HG03280 (cell line): ENCODE measurements at regions not wholly inside any gene's neighbourhood (a gene's known extent, or its start where the extent isn't known, plus 50 kb on each side); places are given as distances from the start of the nearest gene placed in this dataset.
A peak's percentile ranks its signal among the peaks of the same experiment; 100 is the strongest.

ENCODE experiments used
- ATAC-seq: cut with Tn5 transposase; IDR thresholded peaks from one replicate; pipeline ENCODE4 v1.9.1; 2021; ENCODE audit warnings: mild to moderate bottlenecking, moderate library complexity; ENCODE audit not compliant: unreplicated experiment

DNA sequence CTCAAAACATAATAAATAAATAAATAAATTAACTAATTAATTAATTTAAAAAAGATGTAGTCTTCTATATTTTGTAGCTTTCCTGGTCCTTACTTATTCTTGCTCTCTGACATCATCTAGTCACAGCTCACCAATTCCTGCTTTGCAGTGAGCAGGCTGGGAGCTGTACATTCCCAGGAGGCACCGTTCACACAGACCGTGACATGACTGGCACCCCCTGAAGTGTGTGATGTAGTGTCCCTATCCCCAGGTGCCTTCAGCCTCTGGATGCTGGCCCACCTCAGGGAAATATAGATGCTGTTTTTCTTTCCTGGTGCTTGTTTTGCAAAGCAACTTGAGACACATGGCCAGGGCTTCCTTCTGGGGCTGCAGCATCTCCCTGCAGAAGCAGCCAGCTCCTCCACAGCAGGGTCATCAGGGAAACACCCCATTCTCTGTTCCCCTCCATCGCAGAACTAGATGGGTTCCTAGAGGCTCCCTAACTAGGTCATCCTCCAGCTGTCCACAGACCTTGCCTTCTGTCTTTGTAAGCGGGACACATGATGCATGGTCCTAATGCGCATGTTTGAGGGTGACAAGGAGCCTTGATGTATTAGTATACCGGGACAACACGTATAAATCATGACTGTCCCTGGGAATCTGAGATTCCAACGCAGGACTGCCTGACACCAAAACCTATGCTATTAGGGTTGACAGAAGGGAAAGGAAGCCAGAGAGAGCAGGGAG lies 76.4 kb downstream of the RHOB start:
- ATAC-seq: no peak

DNA sequence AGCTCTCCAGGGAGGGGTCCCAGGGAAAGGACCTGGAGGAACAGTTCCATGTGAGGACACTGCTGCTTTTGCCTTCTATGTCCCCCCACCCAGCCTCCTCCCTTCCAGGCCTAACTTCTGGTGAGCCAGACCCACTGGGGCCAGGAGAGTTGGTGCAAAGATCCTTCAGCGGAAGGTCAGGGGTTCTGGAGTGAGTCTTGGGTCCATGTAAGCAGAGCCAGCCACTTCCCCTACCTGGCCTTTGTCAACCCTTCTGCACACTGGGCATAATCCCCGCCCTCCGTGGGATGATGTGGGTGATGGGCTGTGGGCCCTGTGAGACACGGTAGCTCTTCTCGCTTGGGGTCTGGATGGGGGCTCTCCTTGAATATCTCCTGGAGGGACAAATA lies 76.9 kb downstream of the RHOB start:
- ATAC-seq: no peak

- ATAC-seq: peak; percentile 65
These were observed 77.7 kb downstream of the RHOB start for GRCh38 chr2:20524412-20525040.

DNA sequence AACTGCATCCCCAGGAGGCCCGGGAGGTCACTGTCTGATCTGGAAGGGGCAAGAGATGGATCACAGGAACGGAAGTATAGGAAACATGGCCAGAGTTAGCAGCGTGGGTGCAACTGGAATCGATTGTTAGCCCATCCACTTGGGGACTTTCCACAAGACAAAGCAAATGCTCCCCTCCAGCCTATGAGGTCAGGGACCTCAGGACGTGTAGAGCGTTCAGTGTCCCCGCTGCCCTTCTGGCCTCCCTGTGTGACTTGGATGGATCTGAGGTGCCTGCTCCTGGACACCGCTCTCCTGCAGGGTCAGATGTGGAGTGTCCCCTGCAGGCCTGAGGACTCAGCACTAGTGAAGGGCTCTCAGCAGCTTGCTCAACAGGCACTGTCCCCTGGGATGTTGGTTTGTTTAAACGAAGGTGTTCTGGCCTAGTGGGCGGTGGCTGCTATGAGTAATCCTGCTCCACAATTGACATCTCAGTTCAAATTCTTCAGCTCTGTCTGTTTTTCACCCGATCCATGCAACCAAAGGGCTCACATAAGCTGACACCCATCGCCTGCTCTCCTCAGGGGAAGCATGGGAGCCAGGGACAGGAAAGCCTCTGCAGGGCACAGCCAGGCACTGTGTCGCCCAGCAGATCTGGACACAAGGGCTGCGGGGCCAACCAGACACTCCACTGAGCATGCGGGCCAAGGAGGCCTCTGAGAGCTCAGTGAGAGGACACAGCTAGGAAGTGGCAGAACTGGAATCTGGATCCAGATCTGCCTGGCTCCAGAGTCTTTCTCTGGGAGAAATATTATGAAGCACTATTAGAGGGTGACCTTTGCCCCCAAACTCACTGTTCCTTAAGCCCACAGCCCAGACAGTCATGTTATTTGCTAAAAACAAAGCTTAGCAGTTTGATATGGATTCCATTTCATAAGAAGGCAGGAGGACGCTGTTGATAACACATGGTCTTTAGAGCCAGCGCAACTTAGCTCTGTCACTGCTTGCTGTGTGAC lies 78.5 kb downstream of the RHOB start:
- ATAC-seq: peak; percentile 93

DNA sequence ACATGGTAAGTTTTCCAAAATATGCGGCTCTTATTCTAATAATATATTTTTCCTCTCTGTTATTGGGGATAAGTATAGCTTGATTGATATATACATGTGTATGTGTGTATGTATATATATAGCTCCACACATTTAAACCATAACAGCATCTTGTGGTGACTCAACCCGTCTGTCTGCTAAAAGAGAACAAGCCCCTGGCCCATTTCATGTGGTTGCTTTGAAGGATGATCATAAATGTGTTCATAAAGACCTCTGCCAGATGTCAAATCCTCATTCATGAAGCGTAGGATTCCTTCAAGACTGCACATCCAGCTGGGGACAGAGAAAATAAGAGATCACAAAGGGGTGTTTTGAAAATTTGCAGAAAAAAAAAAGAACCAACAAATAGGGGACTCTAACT lies 79.3 kb downstream of the RHOB start:
- ATAC-seq: no peak

DNA sequence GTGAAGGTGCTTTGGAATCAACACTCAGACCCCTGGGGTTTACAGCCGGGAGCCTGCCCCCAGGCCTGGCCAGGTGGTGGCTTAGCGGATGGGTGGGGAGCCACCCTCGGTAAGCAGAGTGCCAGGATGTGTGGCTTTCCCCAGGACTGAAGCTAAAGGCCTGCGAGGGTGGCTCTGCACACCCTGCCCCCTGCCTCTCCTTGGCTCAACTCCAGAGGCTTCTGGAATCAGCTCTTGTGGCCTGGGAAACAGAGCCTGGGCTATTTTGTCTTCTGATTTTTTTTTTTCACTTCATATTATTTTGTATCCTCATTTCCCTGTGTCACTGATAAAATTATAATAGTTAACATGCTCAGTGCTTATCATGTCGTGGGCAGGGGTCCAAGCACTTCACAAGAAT lies 79.8 kb downstream of the RHOB start:
- ATAC-seq: no peak

GRCh38 chr2:20528713-20529112 lies 81.8 kb downstream of the RHOB start:
- ATAC-seq: no peak

GRCh38 chr2:20530520-20530919 lies 83.6 kb downstream of the RHOB start:
- ATAC-seq: no peak

- ATAC-seq: no peak
These were observed 84.9 kb downstream of the RHOB start for GRCh38 chr2:20531633-20532262.

GRCh38 chr2:20532634-20533437 lies 86.0 kb downstream of the RHOB start:
- no peak for ATAC-seq

DNA sequence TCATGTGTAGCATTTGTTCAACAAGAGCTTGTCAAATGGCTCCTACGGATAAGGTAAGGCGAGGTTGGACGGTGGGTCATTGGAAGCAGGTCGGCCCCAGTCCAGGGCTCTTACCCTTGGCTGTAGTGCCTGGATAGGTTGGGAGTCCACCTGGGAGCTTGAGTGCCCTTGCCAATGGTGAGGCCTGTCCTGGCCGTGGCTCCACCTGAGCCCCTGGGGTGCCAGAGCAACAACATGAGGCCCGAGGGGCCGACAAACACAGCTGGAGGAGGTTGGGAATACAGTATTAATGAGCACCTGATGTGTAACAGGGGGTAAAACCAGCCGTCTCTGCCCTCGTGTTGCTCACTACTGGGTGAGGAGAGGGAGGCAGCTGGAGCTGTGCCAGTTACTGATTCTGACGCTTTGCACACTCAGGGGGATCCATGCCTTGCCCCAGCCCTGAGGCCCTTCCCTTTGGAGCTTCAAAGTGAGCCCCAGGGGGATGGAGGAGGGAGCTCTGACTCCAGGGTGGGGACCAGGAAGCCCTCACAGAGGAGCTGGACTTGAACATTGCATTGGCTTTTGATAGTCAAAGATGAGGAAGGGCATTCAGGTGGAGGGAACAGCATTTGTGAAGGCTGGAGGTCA lies 87.2 kb downstream of the RHOB start:
- no peak for ATAC-seq

DNA sequence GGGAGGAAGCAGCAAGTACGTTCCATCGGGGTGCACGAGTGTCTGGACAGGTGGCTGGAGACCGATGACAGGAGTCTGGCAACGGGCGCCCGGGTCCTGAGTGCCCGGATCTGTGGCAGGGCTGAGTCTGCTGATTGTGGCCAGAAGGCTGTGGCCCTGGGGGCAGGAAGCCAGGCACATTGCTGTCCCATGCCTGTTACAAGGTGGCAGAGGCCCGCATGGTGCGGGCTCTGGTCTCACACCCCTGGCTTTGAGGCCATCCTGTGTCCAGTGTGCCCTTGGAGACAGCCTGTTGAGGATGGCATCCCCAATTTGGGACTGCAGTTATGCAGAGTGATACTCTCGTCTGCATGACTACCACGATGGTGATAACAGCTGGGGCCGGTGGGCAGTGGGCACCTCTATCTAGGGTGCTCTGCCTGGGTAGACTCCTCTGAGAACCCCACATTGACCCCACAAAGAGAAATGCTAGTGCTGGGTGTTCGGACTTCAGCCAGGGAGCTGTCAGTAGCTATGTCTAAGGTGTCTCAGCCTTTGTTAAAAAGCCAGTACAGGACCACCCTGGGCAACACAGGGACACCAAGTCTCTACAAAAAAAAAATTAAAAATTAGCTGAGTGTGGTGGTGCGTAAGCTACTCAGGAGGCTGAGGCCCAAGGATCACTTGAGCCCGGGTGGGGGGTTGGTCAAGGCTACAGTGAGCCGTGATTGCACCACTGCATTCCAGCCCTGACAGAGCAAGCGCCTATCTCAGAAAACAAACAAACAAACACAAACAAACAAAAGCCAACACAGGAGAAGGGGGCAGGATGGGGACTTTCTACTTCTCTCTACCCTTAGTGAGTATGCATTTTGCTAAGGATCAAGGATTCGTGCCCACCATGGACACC lies 88.3 kb downstream of the RHOB start:
- no peak for ATAC-seq

DNA sequence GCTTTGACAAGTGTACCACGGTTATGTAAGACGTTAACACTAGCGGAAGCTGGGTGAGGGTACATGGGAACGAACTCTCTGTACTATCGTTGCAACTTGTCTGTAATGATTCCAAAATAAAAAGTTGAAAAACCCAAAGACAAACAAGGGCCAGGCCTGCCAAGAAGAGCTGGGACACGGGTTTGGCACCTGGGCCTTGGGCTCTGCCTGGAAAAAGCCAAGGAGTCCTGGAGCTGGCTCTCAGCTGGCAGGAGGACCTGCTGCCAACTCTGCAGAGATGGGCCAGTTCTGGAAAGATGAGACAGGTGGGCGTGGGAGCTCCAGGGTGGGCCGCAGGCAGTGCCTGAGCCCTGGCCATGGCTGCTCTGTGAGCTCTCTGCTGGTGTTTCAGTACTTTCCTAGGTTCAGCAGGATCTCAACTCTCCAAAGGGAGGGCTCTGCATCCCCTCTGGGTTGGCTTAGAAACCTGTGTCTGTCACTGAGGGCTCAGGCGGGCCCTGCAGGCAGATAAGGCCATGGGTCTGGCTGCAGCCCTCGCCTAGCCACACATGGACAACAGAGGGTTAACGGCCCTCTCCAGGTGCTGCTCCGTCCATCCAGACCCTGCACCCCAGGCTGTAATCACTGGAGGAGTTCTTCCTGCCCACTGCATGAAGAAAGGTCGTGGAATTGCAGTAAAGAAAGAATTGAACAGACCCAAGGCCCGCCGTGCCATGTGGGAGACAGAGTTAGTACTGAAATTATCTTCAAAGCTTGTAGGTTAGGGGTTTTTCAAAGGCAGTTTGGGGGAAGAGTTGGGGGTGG lies 89.9 kb downstream of the RHOB start:
- ATAC-seq: no peak

DNA sequence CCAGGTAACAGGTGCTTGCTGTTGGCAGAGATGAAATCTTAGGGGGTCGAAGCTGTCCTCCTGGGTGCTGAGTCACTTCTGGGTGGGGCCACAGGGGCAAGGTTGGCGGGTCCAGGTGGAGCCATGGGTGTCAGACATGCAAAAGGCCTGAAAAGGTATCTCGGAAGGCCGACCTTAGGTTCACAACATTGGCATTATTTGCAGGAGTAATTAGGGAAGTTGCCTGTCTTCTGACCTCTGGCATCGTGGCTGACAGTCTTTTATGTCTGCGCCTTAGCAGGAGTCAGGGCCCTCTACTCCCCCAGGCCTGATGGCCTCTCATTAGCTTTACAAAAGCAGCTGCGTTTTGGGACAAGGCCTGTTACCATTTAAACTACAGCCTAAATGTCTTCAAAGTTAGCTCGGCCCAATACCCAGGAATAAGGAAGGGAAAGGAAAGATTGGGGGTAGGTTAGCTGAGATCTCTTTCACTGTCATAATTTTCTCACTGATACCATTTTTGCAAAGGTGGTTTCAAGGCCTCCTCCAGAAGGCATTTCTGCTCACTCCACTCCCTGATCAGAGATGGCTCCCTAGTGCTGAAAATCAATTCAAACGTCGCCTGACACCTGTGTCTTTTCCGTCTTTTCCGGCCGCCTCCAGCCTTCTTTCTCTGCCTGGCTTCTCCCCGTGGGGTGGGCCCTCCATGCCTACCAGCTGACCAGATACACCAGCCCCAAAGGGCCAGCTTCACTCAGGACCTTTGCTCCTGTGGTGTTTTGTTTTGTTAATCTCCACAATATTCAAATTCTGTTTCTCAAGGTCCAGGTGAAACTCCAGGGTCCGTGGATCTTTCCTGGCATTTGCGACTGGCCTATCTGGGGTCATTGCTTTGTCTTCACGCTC lies 90.8 kb downstream of the RHOB start:
- ATAC-seq: no peak

DNA sequence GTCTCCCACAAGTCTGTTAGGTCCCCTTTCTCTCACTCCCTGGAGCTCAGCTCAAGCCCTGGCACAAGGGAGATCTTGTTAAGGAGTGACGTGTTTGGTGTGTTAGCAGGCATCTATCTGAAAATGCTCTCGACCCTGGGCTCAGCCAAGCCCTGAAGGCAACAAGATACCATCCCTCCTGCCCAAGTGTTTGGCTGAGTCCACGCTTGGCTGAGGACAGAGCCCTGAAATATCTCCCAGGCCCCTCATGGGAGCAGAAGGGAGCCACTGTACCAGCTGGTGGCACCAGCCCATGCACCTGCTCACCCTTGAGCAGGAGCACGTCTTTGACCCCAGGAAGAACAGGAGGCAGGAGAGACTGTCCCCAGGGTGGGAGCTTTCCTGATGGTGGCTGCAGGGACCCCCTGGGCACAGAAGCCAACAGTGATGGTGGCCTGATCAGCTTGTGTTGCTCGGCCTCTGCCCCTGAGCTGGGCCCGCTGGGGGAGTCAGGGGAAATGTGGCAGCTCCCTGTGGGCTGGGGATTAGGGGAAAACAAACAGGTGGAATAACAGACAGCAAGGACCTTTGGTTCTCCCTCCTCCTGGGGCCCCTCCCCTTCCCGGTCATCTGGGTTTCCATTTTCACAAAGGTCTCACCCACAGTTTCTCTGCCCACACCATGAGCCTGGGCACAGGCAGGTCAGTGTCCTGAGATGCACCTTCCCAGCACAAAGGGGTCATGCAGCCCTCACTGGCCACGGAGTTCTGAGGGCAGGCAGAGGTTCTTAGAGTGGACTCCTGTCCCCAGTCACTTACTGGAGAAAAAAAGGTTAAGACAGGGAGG lies 91.6 kb downstream of the RHOB start:
- no peak for ATAC-seq

GRCh38 chr2:20539133-20539719 lies 92.4 kb downstream of the RHOB start:
- ATAC-seq: no peak
